Activated CD4-positive, alpha-beta T cell treated with anti-CD3 and anti-CD28 coated beads, Interleukin-2, Interleukin-6, amounts not matched to agents 100 ng/mL and 50 ng/mL, durations not matched to agents 16 hours and 8 hours (primary cell): ENCODE measurements at regions not wholly inside any gene's neighbourhood (a gene's known extent, or its start where the extent isn't known, plus 50 kb on each side); places are given as distances from the start of the nearest gene placed in this dataset.

Experiments used
- DNase-seq: peaks from one replicate; pipeline ENCODE4 v3.0.0-alpha.2; 2020

DNA sequence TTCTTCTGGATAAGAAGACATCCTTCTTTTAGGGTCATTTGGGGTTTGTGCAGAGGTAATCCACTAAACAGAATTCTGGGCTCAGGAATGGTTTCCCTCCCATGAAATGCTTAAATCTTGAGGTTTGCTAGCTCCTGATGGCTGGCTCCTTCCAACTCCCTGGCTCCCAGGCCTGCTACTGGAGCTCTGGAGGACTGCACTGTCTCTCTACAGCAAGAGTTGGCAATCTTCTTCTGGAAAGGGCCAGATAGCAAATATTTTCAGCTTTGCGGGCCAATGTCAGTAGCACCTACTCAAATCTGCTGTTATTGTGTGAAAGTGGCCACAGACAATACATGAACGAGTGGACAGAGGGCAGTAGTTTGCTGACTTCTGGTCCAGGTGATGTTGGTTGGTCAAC, 174.2 kb upstream of the CTBP2 start:
- no peak for DNase-seq

DNA sequence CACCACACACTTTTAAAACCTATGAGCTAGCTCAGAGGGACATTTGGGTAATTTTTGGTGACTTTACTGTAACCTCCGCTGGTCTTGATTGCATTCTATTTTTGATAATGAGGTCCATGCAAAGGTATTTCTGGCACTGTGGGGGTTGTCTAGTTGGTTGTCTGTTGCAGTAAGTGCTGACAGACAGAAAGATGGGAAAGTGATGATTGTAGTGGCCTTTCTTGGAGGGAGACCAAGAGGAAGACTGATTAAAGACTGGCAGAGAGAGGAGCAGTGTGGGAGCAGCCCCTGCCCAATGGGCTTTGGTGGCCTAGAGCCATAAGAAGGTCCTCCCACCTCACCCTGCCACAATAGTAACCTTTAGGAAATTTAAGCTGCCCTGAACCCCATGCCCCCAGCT, 173.4 kb upstream of the CTBP2 start:
- no peak for DNase-seq

DNA sequence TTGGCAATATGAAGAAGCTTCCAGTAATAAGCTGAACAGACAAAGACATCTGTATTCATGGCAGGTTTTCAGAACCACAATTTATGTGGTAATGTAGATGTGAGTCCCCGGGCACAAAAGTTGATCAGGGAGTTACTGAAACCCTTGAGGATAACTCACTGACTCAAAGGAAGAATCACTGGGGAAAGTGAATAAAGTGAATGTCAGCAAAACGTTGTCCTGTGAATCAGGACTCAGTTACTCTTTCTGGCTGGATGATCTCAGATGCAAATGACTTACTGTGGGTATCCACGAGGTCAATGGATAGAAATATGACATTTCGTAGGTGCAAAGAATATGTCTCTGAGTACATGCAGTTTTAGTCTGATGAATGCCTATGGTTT, 172.8 kb upstream of the CTBP2 start:
- DNase-seq: no peak

DNA sequence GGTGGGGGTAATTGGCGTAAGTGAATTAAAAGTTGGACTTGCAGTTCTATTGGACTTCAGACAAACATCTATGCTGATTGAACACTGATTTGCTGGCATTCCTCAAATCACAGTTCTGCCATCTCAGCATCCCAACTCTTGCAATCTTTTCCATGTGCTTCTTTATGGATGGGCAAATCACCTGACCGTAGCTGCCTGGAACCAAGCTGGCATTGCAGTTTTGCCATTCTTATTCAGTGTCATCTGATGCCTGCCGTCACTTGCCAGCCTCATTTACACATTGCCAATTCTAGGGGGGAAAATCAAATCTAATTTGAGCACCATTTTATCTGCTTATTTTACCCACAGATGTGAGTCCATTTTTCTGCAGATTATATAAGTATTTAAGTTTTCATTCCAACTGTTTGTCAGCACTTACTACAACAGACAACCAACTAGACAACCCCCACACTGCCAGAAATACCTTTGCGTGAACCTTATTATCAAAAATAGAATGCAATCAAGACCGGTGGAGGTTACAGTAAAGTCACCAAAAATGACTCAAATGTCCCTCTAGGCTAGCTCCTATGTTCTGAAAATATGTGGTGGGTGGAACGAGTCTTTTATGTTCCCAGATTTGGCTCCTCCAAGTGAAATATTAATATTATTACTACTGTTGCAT, 172.3 kb upstream of the CTBP2 start:
- no peak for DNase-seq

DNA sequence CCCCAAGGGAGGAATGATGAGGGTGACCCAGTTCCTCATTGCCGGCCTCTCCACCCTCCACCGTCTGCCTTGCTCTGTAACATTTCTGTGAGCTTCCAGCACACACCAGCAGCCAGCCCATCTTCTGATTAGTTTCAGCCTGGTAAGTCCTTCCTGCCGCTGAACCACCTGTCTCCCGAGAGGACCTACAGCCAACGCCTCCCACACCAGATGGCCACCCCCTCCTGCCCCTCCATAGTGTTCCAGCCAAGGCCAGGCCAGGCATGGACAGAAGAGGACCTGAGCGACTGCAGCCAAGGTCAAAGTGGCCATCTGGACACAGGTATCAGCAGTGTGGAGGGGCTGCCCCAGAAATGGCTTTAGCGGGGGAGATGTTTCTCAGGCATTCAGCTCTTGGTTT, 170.7 kb upstream of the CTBP2 start:
- DNase-seq: no peak

DNA sequence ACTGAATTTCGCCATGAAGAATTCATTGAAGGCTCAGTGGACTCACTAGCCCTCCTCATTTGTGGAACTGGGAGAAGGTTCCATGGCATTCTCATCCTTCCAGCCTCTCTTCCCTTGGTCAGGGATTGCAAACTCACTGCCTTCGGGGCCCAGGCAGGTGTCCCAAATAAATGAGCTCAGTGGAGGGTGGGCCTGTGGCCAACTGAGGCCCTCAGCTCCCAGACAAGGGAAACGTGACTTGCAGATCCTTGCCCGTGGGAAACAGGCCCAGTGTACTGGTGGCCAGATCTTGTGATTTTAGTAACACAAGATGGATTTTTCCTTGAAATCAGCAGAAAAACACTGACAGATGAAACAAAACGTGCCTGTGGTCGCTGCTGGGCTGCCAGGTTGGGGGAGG, 168.7 kb upstream of the CTBP2 start:
- no peak for DNase-seq

DNA sequence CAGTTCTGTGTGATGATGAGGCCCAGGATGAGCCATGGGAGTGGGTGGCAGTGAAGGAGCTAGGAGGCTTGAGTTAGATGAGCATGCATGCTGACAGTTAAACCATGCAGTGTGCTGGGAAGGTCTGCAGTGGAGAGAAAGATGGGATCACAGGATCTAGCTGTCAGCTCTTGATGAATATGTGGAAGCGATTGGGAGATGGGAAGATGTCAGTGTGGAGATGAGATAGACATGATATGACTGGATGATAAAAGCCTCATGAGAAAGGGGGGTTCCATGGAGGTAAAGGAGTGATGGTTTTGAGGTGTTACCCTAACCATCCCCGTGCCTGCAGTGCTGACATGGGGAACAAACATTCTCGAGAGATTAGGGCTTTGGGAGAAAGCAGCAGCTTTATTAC, 165.0 kb upstream of the CTBP2 start:
- no peak for DNase-seq

DNA sequence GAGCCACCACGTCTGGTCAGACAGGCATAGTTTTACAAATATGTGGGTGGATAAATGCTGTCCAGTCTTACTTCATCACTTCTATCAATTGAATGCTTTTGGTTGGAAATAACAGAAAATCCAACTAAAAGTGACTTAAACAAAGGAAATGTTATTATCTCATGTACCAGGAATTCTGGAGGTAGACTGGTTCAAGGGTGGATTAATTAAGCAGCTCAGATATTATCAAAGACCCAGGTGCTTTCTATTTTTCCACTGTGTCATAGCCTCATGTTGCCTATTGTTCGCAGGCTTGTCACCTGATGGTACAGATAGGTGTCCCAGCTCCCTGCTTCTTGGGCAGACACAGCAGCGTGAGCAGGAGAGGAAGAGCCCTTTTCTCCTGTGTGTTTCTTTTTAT, 156.1 kb upstream of the CTBP2 start:
- DNase-seq: no peak

DNA sequence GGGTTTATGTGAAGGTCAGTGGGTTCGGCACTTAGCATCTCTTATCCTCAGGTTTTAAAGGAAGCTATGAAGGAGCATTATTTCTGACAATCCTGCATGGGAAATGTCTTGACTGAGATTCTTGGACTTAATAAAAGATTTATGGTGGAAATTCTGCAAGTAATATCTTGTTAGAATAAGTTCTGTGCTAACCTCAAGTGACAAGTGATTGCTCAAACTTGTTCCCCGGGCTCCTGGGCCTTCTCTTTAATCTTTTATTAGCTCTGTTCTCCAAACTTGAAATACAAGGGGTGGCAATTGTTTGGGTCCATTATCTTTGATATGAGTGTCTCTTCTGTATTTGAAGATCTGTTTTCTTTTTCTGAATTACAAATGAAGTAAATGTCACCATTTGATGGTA, 140.6 kb upstream of the CTBP2 start:
- DNase-seq: no peak

DNA sequence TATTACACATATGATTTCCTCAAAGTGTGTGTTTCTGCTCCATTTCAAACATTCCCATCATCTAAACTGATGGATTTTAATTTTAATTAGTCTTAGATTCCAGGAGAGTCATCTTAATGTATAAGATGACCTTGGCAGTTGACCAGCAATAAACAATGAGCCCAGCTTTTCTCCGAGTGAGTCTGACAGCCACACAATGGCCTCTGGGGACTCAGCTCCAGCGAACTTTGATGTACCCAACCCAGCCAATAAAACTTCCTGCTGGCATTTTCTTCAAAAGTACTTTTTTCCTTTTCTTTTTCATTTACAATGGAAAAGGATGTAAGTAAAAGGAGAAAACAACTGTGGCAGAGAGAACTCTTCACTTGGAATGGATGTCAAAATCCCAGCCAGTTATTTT, 139.1 kb upstream of the CTBP2 start:
- no peak for DNase-seq

DNA sequence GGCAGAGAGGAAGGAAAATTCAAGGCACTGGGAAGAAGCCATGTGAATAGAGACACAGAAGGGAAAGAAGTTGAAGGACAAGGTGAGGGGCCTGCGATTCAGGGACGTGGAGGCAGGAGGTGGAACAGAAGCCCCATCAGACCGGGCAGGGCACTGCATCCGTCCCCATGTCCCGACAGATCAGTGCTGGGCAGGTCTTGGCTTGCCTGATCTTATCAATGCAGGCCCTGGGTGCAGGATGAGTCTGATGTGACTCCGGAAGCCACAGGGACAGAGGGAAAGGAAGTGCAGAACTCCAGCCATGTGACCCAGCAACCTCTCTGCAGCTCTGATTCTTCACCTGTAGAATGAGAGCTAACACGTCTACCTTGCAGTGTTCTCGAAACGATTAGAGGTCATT, 136.2 kb upstream of the CTBP2 start:
- no peak for DNase-seq

DNA sequence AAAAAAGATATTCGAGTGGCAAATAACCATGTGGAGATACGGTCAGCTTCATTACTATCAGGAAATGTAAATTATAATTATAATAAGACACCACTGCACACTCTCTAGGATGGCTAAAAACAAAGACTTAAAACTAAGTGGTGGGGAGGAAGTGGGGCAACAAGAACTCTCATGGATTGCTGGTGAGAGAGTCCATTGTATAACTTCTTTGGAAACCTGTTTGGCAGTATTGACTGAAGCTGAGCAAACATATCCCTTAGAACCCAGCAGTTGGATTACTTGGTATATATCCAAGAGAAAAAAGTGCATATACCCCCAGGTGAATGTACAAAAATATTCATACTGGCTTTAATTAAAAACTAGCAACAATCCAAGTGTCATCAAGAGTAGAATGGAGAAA, 133.7 kb upstream of the CTBP2 start:
- no peak for DNase-seq

DNA sequence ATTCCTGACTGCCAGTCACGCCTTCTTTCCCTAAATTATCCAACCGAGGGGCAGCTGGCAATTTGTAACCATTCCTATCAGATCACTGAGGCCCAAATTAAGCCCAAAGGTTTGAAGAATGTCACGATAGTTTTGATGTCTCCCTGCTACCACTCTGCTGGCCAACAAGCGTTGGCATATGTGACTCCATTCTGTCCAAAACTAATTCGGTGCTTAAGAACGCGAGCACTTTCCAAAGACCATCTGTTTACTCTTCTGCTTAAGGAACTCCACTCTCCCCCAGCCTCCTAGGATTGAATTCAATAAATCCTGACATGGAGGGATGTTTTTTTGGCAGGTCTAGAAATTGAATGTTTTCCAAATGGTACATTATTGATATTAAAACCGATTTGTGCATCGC, 131.5 kb upstream of the CTBP2 start:
- DNase-seq: no peak

DNA sequence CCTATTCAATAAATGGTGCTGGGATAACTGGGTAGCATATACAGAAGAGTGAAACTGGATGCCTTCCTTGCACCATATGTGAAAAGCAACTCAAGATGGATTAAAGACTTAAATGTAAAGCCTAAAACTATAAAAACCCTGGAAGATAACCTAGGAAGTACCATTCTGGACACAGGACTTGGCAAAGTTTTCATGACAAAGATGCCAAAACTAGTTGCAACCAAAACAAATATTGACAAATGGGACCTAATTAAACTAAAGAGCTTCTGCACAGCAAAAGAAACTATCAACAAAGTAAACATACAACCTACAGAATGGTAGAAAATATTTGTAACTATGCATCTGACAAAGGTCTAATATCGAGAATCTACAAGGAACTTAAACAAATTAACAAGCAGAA, 129.1 kb upstream of the CTBP2 start:
- DNase-seq: no peak

DNA sequence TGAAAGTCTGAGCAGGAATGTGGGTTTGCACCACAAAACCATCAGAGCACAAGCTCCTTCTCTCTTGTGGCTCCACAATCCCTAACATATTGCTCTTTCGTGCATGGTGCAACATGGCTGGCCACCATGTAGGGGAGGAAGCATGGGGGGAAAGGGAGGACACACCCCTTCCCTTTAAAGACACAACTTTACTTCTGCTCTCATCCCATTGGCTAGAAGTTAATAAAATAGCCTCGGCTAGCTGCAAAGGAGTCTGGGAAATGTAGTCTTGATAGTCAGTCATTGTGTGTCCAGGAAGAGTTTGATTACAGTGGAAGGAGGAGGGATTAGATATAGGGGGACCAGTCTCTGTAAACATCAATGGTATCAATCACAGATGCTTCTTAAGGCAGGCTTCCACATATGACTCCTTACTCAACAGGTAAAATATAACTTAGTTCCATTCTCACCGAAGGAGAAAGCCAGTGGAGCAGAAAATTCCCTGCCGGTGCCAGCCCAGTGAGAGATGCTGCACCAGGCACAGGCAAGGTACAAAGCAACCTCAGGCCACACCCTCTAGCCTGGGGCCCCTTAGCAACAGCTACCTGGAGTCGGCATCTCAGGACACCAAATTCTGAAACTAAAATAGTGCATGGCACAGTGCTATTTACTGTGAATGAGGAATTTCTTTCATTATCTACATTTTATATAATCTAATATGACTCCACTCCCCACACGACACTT, 124.7 kb upstream of the CTBP2 start:
- peak; percentile 5 for DNase-seq

DNA sequence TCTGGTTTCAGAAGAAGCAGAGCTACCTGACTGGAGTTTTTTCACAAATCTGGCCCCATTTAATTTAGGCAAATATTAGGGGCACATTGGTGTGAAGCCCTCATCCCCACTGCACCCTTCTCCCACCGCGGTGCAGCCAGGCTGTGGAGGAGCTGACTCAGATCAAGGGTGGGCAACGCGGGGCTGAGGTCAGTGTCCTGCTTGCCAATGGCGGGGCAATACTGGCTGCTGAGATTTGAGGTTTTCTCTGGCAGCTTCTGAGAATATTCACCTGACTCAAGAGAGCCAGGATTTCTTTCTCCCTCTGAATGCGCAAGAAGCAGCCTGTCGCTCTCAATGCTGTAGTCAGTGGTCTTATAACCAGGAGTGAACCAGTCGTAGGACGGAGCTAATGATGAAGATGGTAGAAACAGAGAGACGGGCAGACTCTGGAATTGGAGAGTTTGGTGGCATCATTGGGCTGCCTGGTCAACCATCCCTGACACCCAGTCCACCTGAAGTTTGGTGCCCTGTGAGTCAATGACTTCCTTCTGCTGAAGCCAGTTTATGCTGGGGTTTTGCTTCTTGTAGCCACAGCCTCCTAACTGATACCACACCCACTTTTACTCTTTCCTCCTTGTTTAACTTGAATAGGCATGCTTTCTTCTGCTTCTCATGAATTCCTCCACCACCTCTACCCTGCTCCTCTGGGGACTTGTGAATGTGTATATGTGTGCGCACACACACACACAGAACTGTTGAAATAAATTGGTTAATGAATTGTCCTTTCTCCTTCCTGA, 123.7 kb upstream of the CTBP2 start:
- DNase-seq: no peak

DNA sequence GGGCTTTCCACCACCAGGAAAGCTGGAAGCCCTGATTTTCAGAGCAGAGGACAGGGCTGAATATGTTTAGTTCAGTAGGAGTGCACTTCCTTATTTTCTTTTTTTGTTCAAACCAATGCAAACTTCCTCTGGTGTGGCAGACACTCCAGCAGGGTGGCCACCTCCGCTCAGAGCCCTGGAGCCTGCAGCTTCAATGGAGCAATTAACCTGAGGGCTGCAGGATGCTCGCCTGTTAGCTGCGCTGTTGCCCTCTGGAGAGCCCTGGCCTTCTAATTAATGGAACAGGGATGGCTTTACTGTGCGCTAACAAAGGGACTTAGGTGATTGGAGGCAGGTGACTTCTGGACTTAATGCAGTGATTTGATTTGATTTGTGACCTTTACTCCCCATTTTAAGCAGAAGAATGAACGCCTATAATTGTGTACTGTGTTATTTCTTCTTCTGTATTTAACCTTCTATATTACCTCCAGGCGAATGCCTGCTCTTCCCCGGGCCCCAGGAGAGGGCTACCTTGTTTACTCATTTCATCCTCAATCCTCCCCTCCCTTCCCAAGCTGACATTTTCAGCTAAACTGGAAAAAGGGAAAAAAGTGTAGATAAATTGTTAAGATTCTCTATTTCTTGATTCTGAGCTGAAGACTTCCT, 123.0 kb upstream of the CTBP2 start:
- no peak for DNase-seq

DNA sequence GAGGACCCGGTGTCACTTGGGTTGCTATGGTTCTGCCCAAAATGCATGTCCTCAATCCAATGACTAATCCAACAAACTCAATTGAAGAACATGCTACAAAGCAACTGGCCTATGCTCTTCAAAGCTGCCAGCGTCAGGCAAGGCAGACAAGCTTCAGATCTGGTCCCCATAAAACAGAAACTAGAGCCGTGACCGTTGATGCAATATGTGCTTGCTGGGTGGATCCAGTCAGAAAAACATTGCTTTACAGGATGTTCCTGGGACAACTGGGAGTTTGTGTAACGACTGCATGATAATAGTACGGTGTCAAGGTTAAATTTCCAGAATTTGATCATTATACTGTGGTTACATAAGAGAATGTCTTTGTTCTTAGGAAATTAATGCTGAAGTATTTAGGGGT, 120.7 kb upstream of the CTBP2 start:
- DNase-seq: no peak

DNA sequence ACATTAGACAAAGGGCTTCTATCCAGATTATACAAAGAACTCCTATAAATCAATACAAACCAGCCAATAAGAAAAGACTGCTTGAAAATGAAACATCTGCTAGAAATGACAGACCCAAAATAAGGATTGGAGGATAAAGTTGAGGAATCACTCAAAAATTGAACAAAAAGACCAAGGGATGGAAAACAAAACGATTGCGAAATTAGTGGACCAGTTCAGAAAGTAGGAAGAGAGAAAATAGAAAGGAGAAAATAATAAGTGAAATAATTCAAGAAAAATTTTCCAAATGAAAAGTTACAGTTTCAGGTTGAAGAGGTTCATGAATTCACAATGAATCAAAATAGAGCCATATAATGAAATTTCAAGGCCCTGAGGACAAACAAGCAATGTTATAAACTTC, 115.8 kb upstream of the CTBP2 start:
- no peak for DNase-seq

DNA sequence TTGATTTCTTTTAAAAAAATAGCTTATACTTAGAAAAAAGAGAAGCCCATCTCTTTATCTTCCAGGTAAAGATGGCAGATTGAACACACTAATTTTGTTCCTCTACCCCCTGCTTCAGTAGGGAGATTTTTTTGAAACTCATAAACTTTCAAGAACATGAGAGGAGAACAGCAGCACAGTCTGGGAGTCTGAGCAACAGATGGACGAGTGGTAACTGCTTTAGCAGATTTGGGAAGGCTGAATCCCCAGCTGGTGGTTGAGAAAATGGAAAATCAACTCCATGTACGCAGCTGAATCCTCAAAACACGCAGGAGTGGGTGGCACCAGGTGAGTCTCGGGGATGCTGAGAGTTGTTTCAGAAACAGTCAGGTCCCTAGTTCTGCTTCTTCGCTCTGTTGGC, 114.6 kb upstream of the CTBP2 start:
- DNase-seq: no peak

DNA sequence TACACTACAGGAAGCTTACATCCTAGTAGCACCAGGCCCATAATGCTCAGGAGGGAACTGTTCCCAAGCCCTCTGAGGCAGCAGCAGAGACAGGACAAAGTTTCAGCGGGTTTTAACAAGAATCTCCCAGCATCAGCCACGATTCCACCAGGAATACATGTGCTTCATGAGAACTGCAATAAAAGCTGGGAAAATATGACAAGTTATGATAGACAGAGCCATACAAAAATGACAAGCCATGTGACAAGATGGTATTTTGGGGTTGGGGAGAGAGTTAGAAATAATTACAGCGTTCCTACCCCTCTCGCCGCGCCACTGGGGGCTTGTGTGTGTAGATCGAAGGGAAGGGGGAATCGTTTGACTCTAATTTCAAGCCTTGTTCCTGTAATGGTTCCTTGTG, 112.7 kb upstream of the CTBP2 start:
- no peak for DNase-seq

DNA sequence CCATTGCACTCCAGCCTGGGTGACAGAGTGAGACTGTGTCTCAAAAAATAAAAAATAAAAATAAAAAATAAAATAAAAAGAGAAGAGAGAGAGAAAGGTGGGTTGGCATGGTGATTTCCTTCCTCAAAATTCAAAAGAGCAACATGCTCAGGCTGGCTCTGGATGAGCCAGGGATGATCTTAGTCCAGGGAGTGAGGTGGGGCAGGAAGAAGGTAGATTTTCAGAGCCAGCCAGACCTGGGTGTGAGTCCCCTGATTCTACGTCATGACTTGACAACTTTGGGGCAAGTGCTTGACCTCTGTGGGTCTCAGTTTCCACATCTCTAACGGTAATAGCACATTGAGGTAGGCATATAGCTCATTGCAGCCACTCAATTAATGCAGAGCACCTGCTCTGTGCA, 109.4 kb upstream of the CTBP2 start:
- DNase-seq: no peak

DNA sequence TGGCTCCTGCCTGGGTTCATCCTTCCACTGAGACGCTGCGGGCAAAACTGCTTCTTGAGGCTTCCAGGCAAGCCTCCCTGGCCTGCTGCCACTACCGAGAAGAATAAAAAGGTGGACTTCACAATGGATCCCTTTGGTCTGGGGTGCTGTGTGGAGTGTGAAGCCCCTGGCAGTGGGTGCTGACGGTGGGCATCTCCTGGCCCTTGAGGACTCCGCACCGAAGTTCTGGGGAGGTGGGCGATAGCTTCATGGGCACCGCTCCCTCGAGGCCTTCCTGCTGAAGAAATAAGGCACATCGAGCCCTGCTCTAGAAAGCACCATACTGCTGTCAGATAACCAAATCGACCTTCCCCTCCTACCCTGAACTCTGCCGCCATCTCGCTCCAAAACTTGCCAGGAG, 106.6 kb upstream of the CTBP2 start:
- DNase-seq: no peak

DNA sequence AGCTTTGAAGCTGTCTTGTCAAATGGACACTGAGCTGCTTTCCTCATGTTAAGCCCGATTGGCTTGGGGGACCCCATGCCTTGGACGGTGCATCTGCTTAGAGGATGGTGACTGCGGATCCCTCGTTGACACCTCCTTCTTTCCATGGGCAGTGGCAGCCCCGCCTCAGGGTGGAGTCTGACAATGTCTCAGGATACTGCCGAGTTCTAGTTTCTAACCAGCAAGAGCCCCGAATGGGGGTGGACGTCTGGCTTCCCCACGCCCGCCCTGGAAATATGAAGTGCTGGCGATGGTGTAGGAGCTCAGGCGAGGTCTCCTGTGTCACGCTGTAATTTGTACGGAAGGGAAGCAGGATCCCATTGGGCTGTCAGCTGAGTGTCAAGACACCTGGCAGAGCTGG, 106.2 kb upstream of the CTBP2 start:
- no peak for DNase-seq
